Retina (tissue), 1 donor: ENCODE measurements at regions not wholly inside any gene's neighbourhood (a gene's known extent, or its start where the extent isn't known, plus 50 kb on each side); places are given as distances from the start of the nearest gene placed in this dataset.

ENCODE experiments used
- DNase-seq: peaks from one replicate; pipeline ENCODE4 v3.0.0-alpha.2; 2016

DNA sequence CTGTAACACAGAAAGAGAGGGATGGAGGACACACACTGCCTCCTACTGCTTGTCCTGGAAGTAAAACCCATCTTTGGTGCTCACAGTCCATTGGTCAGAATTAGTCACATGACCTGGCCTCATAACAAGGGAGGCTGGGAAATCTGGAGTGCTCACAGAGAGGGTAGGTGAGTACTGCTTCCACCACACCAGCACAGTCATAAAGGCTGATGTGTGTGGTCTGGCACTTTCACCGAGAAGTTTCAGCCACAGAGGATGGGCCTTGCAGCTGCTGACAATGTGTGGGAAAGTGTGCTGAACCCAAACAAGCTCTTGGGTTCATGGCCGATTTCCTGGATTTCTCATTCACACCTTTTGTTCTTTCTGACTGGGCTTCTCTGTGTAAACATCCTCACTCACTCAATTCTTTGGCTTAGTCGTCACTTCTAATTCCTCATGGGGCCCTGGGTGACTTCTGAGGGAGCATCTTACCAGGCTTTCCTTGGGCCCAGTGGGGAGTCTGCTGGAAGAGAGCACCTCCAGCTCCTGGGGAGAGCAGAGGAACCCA is 100.7 kb downstream of the ASB7 start:
- no peak for DNase-seq

DNA sequence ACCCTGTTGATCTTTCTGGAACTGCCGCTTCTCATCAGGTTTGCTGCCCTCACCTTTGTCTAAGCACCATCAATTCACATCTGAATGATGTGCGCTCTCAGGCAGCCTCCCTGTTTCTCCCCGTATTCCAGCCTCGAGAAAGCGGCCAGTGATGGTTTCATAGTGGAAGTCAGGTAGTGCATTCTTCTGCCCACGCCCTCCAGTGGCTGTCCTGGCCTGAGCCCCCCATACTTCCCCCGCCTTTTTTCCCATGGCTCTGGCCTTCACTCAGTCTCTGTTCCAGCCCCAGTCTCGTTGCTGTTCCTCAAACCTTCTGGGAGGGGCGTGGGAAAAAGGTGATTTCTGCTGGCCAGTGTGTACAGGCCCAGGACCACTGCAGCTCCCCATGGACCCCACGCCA is 101.3 kb downstream of the ASB7 start:
- DNase-seq, result no peak

DNA sequence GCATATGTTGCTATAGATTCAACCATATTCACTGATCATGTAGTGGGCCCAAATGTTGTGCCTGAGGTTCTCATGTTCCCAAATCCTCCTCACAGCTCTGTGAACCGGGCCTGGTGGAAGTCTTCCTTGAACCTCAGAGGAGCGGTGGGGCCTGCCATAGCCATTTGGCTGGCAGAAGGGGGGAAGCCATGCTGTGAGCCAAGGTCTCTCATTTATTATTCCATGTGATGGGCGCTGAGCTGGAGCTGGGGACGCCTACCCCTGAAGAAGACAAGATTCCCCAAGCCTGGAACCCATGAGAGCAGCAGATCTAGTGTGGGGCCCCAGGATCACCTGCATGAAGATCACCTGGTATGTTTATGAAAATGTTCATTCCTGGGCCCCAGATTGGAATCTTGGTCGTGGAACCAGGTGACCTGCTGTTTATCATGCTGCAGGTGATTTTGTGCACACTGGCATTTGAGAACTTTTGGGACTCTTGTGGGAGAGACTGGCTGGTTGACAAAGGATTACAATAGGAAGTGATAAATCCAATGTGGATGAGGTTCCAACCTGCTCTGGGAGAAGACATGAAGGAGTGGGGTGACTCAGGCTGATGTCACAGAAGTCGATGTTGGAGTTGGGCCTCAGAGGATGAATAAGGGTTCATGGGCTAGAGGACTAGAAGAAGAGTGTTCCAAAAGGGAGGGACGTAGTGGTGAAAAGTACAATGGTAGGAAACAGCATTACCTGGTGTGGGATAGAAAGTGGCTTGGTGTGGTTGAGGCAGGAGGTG is 102.1 kb downstream of the ASB7 start:
- no peak for DNase-seq

GRCh38 chr15:100705065-100705464 is 102.7 kb downstream of the ASB7 start:
- no peak for DNase-seq

GRCh38 chr15:100705841-100706240 is 103.5 kb downstream of the ASB7 start:
- DNase-seq, result no peak

DNA sequence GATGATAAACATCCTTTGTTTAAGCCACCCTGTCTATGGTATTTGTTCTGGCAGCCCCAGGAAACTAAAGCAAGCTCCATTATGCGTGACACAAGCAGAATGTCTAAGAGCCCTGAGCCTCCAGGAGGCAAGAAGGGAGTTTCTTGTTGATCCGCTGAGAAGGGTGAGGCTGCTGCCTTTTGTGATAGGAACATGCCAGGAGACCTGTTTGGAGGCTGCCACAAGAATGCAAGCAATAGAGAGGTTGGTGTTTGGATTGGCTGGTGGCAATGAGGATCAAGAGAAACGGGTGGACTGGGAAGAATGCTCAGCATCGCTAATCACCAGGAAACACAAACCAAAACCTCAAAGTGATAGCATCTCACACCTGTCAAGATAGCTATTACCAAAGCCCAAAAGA is 104.8 kb downstream of the ASB7 start:
- DNase-seq, result no peak

GRCh38 chr15:100708916-100709315 is 106.5 kb downstream of the ASB7 start:
- DNase-seq, result no peak

DNA sequence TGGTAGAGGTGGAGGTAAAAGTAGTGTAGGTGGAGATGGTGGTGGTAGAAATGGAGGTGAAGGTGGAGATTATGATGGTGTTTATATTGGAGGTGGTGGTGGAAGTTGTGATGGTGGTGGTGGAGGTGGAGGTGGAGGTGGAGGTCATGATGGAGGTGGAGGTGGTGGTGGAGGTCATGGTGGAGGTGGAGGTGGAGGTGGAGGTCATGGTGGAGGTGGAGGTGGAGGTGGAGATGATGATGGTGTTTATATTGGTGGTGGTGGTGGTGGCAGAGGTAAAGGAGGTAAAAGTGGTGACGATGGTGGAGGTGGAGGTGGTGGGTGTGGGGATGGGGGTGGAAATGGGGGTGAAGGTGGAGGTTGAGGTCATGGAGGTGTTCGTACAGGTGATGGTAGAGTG is 107.8 kb downstream of the ASB7 start:
- DNase-seq, result no peak

DNA sequence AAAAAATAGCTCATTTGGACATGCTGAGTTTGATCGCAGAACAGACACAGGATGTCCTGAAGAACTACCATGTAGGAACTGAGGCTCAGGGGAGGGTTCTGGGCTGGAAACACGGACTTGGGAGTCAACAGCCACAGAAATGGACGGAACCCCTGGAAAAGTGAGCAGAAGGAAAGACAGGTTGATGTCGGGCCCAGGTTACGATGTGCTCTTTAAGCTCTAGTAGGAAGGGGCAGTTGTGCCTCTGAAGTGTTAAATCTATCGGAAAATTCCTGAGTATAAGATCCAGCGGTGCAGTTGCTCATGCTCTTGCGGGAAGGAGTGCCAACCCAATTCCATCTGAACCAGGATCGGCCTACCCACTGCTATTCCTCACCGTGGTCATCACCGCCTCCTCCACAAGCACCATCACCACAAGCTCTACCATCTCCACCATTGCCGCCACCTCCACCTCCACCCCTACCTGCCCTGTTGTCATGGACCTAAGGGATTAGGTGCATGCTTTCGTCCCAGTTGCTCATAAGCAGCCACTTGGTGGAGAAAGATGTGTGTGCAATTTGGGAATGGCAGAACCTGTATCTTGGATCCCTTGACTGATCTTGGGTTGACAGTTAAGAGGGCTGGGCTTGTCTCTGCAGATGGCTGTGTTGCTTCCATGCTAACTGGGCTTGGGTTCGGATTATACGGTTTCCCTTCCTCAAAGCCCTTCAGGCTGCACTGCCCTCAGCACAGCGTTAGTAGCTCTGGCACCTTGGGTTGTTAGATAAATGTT is 108.5 kb downstream of the ASB7 start:
- DNase-seq, result no peak

DNA sequence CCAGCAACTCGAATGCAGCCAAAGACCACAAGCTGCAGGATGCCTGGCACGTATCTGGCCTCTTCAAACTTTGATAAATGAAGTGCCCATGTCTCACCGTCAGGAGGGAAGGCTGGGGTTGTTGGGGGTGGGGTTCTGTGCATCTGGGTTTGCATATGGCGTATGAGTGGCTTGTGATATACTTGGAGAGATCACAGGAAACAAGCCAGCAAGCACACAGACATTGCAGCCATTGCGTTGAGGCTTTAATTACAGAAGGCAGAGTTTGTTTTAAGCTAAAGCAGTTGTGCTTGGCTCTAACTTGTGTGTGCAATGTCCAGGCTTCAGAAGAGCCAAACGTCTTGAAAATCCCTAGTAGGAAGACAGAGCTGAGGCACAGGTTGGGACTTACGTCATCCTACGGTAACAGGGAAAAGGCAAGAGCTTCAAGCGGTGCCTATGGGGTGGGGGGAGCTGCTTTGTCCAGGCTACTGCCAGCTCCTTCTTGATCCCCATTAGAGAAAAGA is 109.2 kb downstream of the ASB7 start:
- DNase-seq, result no peak

DNA sequence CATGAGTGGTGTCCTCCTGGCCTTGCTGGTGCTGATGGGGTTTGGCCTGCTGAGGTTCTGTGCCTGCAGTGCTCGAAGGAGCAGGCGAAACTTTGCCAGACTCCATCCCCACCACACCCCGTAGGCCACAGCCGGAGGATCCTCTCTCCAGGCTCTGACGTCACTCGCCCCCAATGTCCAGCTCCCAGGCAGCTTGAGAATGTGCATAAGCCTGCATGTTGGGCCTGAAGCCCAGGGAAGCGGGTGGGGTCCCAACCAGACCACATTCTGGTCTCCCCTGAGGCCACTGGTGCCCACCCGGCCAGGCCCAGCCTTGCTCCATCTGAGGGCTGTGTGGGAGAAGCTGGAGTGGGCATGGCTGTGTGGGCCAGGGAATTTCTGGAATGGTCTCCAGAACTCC is 109.8 kb downstream of the ASB7 start:
- DNase-seq, result no peak

DNA sequence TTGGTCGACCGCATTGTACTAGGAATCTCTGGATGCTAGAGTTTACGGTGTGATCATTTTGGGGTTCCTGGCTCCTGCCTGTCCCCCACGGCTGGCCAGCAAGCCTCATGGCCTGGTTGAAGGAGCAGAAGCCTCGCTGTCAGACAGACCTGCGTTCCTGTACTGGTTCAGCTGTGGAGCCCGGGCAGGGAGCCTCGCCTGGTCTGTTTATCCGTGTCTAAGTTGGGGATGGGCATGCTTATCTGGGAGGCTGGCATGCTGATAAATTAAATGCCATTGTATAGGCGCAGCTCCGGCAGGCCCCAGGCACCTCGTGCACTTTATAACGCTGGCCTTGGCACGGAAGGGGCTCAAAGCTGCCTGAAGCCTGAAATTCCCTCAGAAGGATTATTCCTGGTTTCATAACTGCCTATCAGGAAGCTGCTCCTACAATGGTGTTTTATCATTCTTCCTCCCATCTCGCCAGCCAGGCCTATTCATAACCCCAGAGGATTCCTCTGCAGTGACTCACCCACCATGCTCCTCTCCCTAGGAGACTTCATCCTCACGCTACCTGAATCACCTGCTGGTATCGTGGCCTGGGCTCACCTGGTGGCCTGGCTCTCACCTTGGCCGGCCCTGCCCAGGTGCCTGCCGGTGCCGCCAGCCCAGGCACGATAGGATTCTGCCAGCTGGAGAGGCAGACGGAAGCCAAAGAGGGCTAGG is 110.9 kb downstream of the ASB7 start:
- no peak for DNase-seq

DNA sequence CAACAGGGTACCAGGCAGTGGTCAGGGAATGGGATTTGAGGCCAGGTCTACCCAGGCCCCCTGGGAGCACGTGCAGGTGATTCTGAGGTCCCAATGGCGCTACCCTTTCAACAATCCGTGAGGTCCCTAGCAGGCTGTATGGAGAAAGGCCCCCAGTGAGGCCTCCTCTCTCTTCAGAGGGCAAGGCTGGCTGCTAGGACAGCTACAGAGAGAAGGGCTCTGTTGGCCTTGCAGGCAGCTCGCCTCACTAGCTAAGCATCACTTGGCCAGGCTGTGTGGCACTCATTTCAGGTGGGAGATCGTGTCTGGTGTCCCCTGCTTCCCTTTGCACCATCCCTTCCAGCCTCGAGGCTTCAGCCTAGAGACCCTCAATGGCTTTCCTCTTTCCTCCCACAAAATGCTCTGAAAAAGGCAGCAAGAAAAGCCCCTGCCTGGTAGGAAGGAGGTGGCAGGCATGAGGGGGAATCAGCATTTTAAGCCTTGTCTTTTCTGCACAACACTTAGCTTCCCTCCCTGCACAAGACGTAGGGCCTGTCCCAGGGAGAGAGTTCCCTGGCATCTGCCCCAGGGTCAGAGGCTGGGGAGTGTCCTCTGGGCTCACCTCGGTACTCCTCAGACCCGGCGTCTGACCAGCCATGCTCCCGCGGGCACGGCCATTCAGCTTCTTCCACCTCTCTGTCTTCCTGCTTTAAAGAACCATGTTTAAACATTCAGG is 111.8 kb downstream of the ASB7 start:
- no peak for DNase-seq

DNA sequence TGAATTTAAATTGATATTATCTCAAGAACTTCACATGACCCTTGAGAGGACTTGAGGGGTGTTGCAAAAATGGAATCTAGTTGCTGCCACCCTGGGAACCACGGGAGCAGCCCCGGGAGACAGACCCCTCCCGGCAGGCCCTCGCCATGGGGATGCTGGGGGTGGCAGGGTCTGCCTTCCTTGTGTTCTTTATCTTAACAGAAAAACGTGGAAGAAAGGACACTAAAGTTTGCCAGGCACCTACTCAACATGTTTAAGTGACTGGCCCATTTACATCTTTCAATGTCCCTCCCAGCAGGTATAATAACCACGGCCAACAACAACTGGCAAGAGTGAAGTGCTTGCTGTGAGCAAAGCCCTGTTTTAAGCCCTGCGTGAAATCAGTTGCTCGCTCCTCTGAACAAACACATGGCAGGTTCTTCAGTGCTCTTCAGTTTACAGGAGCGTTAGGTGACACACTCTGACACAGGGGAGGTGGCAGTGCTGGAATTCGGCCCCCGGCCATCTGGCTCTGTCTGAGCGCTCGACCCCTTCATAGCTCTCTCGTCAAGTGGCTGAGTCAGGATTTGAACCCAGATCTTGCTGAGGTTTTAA is 112.5 kb downstream of the ASB7 start:
- DNase-seq, result no peak

- DNase-seq, result no peak
Measured at GRCh38 chr15:100715571-100716455, 113.4 kb downstream of the ASB7 start.

DNA sequence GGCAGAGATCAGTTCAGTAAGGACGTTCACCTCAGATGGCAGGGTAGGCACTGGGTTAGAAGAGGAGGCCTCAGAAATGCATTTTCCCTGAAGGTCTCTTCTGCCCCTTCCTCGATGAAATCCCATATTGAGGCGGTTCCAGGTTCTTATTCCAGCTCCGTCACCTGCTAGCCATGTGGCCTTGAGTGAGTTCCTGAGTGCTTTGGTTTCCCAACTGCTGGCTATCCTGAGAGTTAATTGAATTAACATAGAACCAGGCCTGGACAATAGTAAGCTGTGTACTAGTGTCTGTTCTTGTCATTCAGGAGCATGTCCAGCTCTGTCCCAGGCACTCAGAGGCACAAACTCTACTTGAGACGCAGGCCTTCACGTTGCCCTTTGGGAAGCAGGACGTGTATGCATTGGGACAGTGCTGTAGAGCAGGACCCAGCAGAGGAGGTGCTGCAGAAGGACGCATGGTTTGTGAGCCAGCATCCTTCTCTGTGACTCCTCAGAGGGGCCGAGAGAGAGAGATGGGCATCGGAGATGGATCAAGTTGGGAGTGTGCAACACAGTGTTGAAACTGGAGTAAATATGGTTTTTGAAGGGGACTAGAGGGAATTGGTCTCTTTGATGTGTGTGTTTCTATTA is 114.2 kb downstream of the ASB7 start:
- DNase-seq, result no peak

DNA sequence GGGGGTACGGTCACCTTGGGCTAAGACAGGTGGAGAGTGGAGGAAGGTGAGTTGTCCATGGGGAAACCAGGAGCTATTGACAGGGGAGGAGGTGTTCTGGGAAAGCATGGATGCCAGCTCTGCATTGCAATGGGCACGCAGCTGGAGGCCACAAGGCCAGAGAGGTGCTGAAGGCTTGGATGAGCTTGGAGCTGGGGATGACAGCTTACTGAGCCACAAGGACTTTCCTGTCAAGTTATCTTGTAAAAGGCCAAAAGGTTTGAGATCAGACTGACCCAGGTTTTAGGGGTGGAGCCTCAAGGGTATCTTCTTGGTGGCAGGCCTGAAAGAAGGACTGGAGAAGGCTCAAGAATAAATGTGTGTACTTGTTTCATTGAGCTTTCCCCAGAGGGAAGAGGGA is 115.2 kb downstream of the ASB7 start:
- no peak for DNase-seq

DNA sequence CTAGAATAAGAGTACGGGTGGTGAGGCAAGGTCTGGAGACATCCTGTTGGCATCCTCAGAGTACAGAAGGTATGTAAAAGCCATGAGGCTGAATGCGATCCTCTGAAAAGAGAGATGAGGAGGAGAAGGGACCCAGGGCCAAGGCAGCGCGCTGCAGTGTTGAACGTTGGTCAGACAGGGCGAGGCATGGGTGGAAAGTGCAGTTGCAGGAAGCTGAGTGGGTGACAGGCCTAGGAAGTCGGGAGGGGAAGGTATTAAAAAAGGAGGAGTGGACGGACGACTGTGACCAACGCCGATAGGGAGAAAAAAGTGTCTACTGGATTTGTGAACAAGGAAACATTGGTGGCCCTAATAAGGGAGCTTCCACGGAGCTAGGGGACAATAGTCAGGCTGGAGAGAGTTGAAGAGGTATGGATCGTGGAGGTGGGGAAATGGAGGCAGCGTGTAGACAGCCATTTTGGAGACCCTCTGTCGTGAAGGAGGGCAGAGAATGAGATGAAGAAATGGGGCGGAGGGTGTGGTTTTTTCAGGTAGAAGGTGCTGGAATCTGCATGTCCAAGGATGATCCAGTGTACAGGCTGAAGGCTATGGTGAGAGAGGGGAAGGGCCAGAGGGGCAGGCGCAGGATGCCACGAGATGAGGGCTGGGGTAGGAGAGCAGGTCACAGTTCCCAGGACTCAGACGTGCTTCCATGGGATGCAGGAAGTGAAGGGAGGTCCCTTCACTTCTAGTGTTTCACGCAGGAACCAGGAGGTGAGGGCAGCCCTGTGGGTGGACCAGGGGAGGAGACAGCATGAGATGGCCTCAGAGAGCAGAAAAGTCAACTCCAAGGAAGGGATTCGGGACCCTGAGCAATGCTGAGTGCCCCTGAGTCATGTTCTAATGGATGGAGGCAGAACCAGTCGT is 115.9 kb downstream of the ASB7 start:
- no peak for DNase-seq

DNA sequence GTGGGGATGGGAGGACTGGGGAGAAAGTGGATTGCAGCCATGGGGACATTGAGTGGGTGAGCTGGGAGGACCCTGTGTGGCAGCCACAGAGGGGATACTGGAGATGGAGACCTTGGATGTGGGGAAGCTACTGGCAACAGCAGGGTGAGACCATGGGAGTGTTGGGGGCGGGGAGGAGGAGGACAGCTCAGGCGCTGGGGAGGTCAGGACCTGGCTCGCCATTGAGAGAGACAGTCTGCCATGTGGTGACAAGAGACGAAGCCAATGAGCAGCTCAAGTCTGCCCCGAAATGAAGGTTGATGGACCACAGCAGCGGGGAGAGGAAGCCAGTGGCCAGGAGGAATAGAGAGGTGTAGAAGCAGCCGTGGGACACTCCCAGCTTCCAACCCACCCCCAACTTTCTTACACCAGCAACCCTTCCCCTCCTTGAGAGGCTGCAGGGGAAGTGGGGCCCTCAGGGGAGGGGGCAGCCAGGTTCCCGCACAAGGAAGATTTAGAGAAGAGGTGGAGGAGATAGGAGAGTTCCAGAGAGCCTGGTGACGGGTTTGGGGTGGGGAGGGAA is 118.1 kb downstream of the ASB7 start:
- DNase-seq, result no peak
